ENCODE measurements at regions not wholly inside any gene's neighbourhood (a gene's known extent, or its start where the extent isn't known, plus 50 kb on each side); places are given as distances from the start of the nearest gene placed in this dataset.

- H3K9me2 ChIP-seq (ENCODE audit: insufficient read depth, low read length) = no peaks in the 10 kb centered on the region
- no peaks in the 10 kb centered on the region for H3K9me3 ChIP-seq (ENCODE audit: low read length)
- H3K9ac ChIP-seq (ENCODE audit: low read length) = no peak overlapping the region
- H2AFZ ChIP-seq (ENCODE audit: low read depth, low read length) = no peak overlapping the region
- no peak for TF ChIP-seq EP300 (conservative IDR thresholded peaks at IDR 0.05; ENCODE audit: poor library complexity, severe bottlenecking)
- H4K20me1 ChIP-seq (ENCODE audit: insufficient read depth) = no peaks in the 10 kb centered on the region
- no peaks in the 10 kb centered on the region for H3K79me2 ChIP-seq (replicated peaks; ENCODE audit: insufficient read depth, low read length)
- H3K4me2 ChIP-seq (ENCODE audit: low read length) = no peak overlapping the region
- no peaks in the 10 kb centered on the region for H3F3A ChIP-seq (ENCODE audit: insufficient read depth, low read length, poor library complexity, severe bottlenecking)
- no peak overlapping the region for H3K27ac ChIP-seq (ENCODE audit: low read length)
- no peaks in the 10 kb centered on the region for H3K36me3 ChIP-seq (ENCODE audit: insufficient read depth, low read length)
- no peak overlapping the region for H3K4me3 ChIP-seq (ENCODE audit: low read length)
- no peaks in the 10 kb centered on the region for H3K27me3 ChIP-seq (ENCODE audit: insufficient read depth, low read depth, low read length)
These were observed 229.9 kb downstream of the EFCAB11 start for GRCh38 chr14:89724628-89724960.

GRCh38 chr14:89723930-89724627, 230.5 kb downstream of the EFCAB11 start:
- TF ChIP-seq REST (IDR thresholded peaks at IDR 0.05; ENCODE audit: borderline replicate concordance) (no peak), EP300 (conservative IDR thresholded peaks at IDR 0.05; ENCODE audit: poor library complexity, severe bottlenecking) (no peak), RAD21 (conservative IDR thresholded peaks at IDR 0.05) (no peak)
- H3K4me3 ChIP-seq (ENCODE audit: low read length) = no peak overlapping the region
- H3K9me3 ChIP-seq (ENCODE audit: low read length) = no peaks in the 10 kb centered on the region
- no peaks in the 10 kb centered on the region for H3F3A ChIP-seq (ENCODE audit: insufficient read depth, low read length, poor library complexity, severe bottlenecking)
- no peaks in the 10 kb centered on the region for H4K20me1 ChIP-seq (ENCODE audit: insufficient read depth)
- no peak overlapping the region for H3K4me2 ChIP-seq (ENCODE audit: low read length)
- no peak overlapping the region for H3K27ac ChIP-seq (ENCODE audit: low read length)
- H3K9ac ChIP-seq (ENCODE audit: low read length) = no peak overlapping the region
- H3K36me3 ChIP-seq (ENCODE audit: insufficient read depth, low read length) = no peaks in the 10 kb centered on the region
- H3K9me2 ChIP-seq (ENCODE audit: insufficient read depth, low read length) = no peaks in the 10 kb centered on the region
- no peak overlapping the region for H2AFZ ChIP-seq (ENCODE audit: low read depth, low read length)
- H3K27me3 ChIP-seq (ENCODE audit: insufficient read depth, low read depth, low read length) = no peaks in the 10 kb centered on the region
- H3K79me2 ChIP-seq (replicated peaks; ENCODE audit: insufficient read depth, low read length) = no peaks in the 10 kb centered on the region

- Histone ChIP-seq H3K36me3 (ENCODE audit: insufficient read depth, low read length) (no peaks in the 10 kb centered on the region), H3F3A (ENCODE audit: insufficient read depth, low read length, poor library complexity, severe bottlenecking) (no peaks in the 10 kb centered on the region), H3K9ac (ENCODE audit: low read length) (no peak overlapping the region), H3K9me3 (ENCODE audit: low read length) (no peaks in the 10 kb centered on the region), H3K27ac (ENCODE audit: low read length) (no peak overlapping the region), H3K9me2 (ENCODE audit: insufficient read depth, low read length) (no peaks in the 10 kb centered on the region), H3K4me2 (ENCODE audit: low read length) (no peak overlapping the region), H3K4me3 (ENCODE audit: low read length) (no peak overlapping the region), H4K20me1 (ENCODE audit: insufficient read depth) (no peaks in the 10 kb centered on the region), H3K27me3 (ENCODE audit: insufficient read depth, low read depth, low read length) (no peaks in the 10 kb centered on the region), H2AFZ (ENCODE audit: low read depth, low read length) (no peak overlapping the region), H3K79me2 (replicated peaks; ENCODE audit: insufficient read depth, low read length) (no peaks in the 10 kb centered on the region)
- no peak for TF ChIP-seq EZH2 (IDR thresholded peaks at IDR 0.05; ENCODE audit: borderline replicate concordance, insufficient read depth, low read length, poor library complexity, severe bottlenecking)
- no peak for TF ChIP-seq CTCF (IDR thresholded peaks at IDR 0.05; ENCODE audit: poor library complexity, severe bottlenecking)
- no peak for TF ChIP-seq SMC3 (conservative IDR thresholded peaks at IDR 0.05; ENCODE audit: poor library complexity)
- TF ChIP-seq RAD21 (conservative IDR thresholded peaks at IDR 0.05) = no peak
- no peak for TF ChIP-seq REST (IDR thresholded peaks at IDR 0.05; ENCODE audit: borderline replicate concordance)
- TF ChIP-seq POLR2AphosphoS5 (IDR thresholded peaks at IDR 0.05) = no peak
- TF ChIP-seq TAF1 (IDR thresholded peaks at IDR 0.05; ENCODE audit: low read depth) = no peak
- no peak for TF ChIP-seq MXI1 (conservative IDR thresholded peaks at IDR 0.05; ENCODE audit: poor library complexity, severe bottlenecking)
- no peak for TF ChIP-seq EP300 (conservative IDR thresholded peaks at IDR 0.05; ENCODE audit: poor library complexity, severe bottlenecking)
These were observed 232.6 kb downstream of the EFCAB11 start for GRCh38 chr14:89721956-89722355.

All from neural cell (in vitro differentiated cells).